Activated CD4-positive, alpha-beta T cell treated with anti-CD3 and anti-CD28 coated beads, Interleukin-2, amount 10 ng/mL, durations not matched to agents 24 days and 14 days (primary cell): ENCODE measurements at regions not wholly inside any gene's neighbourhood (a gene's known extent, or its start where the extent isn't known, plus 50 kb on each side); places are given as distances from the start of the nearest gene placed in this dataset.

Experiments used
- DNase-seq: peaks from one replicate; pipeline ENCODE4 v3.0.0; 2022
- H3K27ac Mint-ChIP-seq: one replicate; pipeline ENCODE4 v1.8.0; 2022; ENCODE audit warnings: mild to moderate bottlenecking, mixed read lengths
- H3K27me3 Mint-ChIP-seq: one replicate; pipeline ENCODE4 v1.8.0; 2022; ENCODE audit warnings: mixed read lengths
- H3K36me3 Mint-ChIP-seq: one replicate; pipeline ENCODE4 v1.8.0; 2022; ENCODE audit warnings: low read depth, mild to moderate bottlenecking, mixed read lengths
- H3K4me1 Mint-ChIP-seq: one replicate; pipeline ENCODE4 v1.8.0; 2021; ENCODE audit warnings: mixed read lengths
- H3K4me3 Mint-ChIP-seq: one replicate; pipeline ENCODE4 v1.8.0; 2022; ENCODE audit warnings: mild to moderate bottlenecking, moderate library complexity, mixed read lengths
- H3K9me3 Mint-ChIP-seq: one replicate; pipeline ENCODE4 v1.8.0; 2021; ENCODE audit warnings: mixed read lengths
- intact Hi-C: fragments of 100-400 bp; cut with micrococcal nuclease; formaldehyde crosslinking; loops from one replicate; pipeline ENCODE4 v1.15.1; 2023

- Mint-ChIP-seq H3K27ac (no peak overlapping the region), H3K4me1 (no peaks in the 10 kb centered on the region)
Observed at GRCh38 chr18:68152770-68153169, 562.1 kb downstream of the TMX3 start.

GRCh38 chr18:68150961-68151360, 563.9 kb downstream of the TMX3 start:
- Mint-ChIP-seq H3K27ac (no peak overlapping the region), H3K4me3 (no peak overlapping the region), H3K27me3 (no peaks in the 10 kb centered on the region), H3K4me1 (no peaks in the 10 kb centered on the region), H3K36me3 (no peaks in the 10 kb centered on the region), H3K9me3 (no peaks in the 10 kb centered on the region)
- intact Hi-C loops = no loop called here
- no peak for DNase-seq

More at GRCh38 chr18:68152770-68153169, 562.1 kb downstream of the TMX3 start:
- H3K36me3 Mint-ChIP-seq = no peaks in the 10 kb centered on the region
- H3K4me3 Mint-ChIP-seq = no peak overlapping the region
- intact Hi-C loops = no loop called here
- H3K9me3 Mint-ChIP-seq = no peaks in the 10 kb centered on the region
- DNase-seq = no peak
- H3K27me3 Mint-ChIP-seq = no peaks in the 10 kb centered on the region

- Mint-ChIP-seq H3K36me3 (no peaks in the 10 kb centered on the region), H3K27ac (no peak overlapping the region), H3K4me3 (no peak overlapping the region), H3K27me3 (no peaks in the 10 kb centered on the region), H3K9me3 (no peaks in the 10 kb centered on the region), H3K4me1 (no peaks in the 10 kb centered on the region)
- intact Hi-C loops = no loop called here
- DNase-seq = no peak
Observed at GRCh38 chr18:68148863-68149262, 566.0 kb downstream of the TMX3 start.

- Mint-ChIP-seq H3K9me3 (no peaks in the 10 kb centered on the region), H3K27me3 (no peaks in the 10 kb centered on the region), H3K36me3 (no peaks in the 10 kb centered on the region), H3K27ac (no peak overlapping the region), H3K4me1 (no peaks in the 10 kb centered on the region), H3K4me3 (no peak overlapping the region)
- DNase-seq = no peak
- intact Hi-C loops = no loop called here
Observed at GRCh38 chr18:68147728-68148127, 567.2 kb downstream of the TMX3 start.

GRCh38 chr18:68121826-68122225, 593.1 kb downstream of the TMX3 start:
- Mint-ChIP-seq H3K4me3 (no peak overlapping the region), H3K36me3 (no peaks in the 10 kb centered on the region), H3K4me1 (no peaks in the 10 kb centered on the region), H3K27ac (no peak overlapping the region), H3K9me3 (no peaks in the 10 kb centered on the region), H3K27me3 (no peaks in the 10 kb centered on the region)
- DNase-seq = no peak
- intact Hi-C loops = no loop called here

GRCh38 chr18:68121308-68121707, 593.6 kb downstream of the TMX3 start:
- Mint-ChIP-seq H3K36me3 (no peaks in the 10 kb centered on the region), H3K4me3 (no peak overlapping the region)
- intact Hi-C loops = no loop called here

GRCh38 chr18:68114989-68115388, 598.5 kb upstream of the DSEL start:
- no peaks in the 10 kb centered on the region for H3K27me3 Mint-ChIP-seq
- H3K36me3 Mint-ChIP-seq = no peaks in the 10 kb centered on the region
- no peaks in the 10 kb centered on the region for H3K4me1 Mint-ChIP-seq
- intact Hi-C loops = no loop called here
- H3K27ac Mint-ChIP-seq = no peak overlapping the region
- no peak overlapping the region for H3K4me3 Mint-ChIP-seq
- DNase-seq = no peak
- no peaks in the 10 kb centered on the region for H3K9me3 Mint-ChIP-seq

More at GRCh38 chr18:68121308-68121707, 593.6 kb downstream of the TMX3 start:
- no peaks in the 10 kb centered on the region for H3K9me3 Mint-ChIP-seq
- no peaks in the 10 kb centered on the region for H3K27me3 Mint-ChIP-seq
- no peak overlapping the region for H3K27ac Mint-ChIP-seq
- H3K4me1 Mint-ChIP-seq = no peaks in the 10 kb centered on the region
- DNase-seq = no peak

GRCh38 chr18:68104036-68104435, 587.5 kb upstream of the DSEL start:
- no peak overlapping the region for H3K27ac Mint-ChIP-seq
- no peaks in the 10 kb centered on the region for H3K4me1 Mint-ChIP-seq
- no peaks in the 10 kb centered on the region for H3K36me3 Mint-ChIP-seq
- no peak overlapping the region for H3K4me3 Mint-ChIP-seq
- no peak for DNase-seq
- intact Hi-C loops = no loop called here
- no peaks in the 10 kb centered on the region for H3K27me3 Mint-ChIP-seq
- H3K9me3 Mint-ChIP-seq = no peaks in the 10 kb centered on the region

GRCh38 chr18:68103561-68103960, 587.0 kb upstream of the DSEL start:
- no peak overlapping the region for H3K4me3 Mint-ChIP-seq
- no peaks in the 10 kb centered on the region for H3K4me1 Mint-ChIP-seq
- no peak overlapping the region for H3K27ac Mint-ChIP-seq
- intact Hi-C loops = no loop called here
- H3K36me3 Mint-ChIP-seq = no peaks in the 10 kb centered on the region
- no peaks in the 10 kb centered on the region for H3K9me3 Mint-ChIP-seq
- no peak for DNase-seq
- no peaks in the 10 kb centered on the region for H3K27me3 Mint-ChIP-seq

GRCh38 chr18:68102117-68102516, 585.6 kb upstream of the DSEL start:
- Mint-ChIP-seq H3K4me3 (no peak overlapping the region), H3K4me1 (no peaks in the 10 kb centered on the region), H3K9me3 (no peaks in the 10 kb centered on the region), H3K36me3 (no peaks in the 10 kb centered on the region), H3K27ac (no peak overlapping the region), H3K27me3 (no peaks in the 10 kb centered on the region)
- intact Hi-C loops = no loop called here
- DNase-seq = no peak

- Mint-ChIP-seq H3K9me3 (no peaks in the 10 kb centered on the region), H3K4me1 (no peaks in the 10 kb centered on the region), H3K36me3 (no peaks in the 10 kb centered on the region), H3K4me3 (no peak overlapping the region), H3K27ac (no peak overlapping the region), H3K27me3 (no peaks in the 10 kb centered on the region)
- DNase-seq = no peak
- intact Hi-C loops = no loop called here
Observed at GRCh38 chr18:68098655-68099054, 582.1 kb upstream of the DSEL start.

GRCh38 chr18:68086481-68086880, 570.0 kb upstream of the DSEL start:
- Mint-ChIP-seq H3K9me3 (no peaks in the 10 kb centered on the region), H3K27me3 (no peaks in the 10 kb centered on the region), H3K27ac (no peak overlapping the region), H3K36me3 (no peaks in the 10 kb centered on the region), H3K4me1 (no peaks in the 10 kb centered on the region), H3K4me3 (no peak overlapping the region)
- no peak for DNase-seq
- intact Hi-C loops = no loop called here

- Mint-ChIP-seq H3K27ac (no peak overlapping the region), H3K27me3 (no peaks in the 10 kb centered on the region), H3K9me3 (no peaks in the 10 kb centered on the region), H3K4me1 (no peaks in the 10 kb centered on the region), H3K4me3 (no peak overlapping the region), H3K36me3 (no peaks in the 10 kb centered on the region)
- no peak for DNase-seq
- intact Hi-C loops = no loop called here
Observed at GRCh38 chr18:68085251-68085650, 568.7 kb upstream of the DSEL start.

- H3K9me3 Mint-ChIP-seq = no peaks in the 10 kb centered on the region
- no peak overlapping the region for H3K27ac Mint-ChIP-seq
- intact Hi-C loops = no loop called here
- DNase-seq = no peak
- H3K36me3 Mint-ChIP-seq = no peaks in the 10 kb centered on the region
- H3K27me3 Mint-ChIP-seq = no peaks in the 10 kb centered on the region
- H3K4me3 Mint-ChIP-seq = no peak overlapping the region
- H3K4me1 Mint-ChIP-seq = no peaks in the 10 kb centered on the region
Observed at GRCh38 chr18:68083776-68084175, 567.3 kb upstream of the DSEL start.

- no peak for DNase-seq
- no peaks in the 10 kb centered on the region for H3K27me3 Mint-ChIP-seq
- no peaks in the 10 kb centered on the region for H3K4me1 Mint-ChIP-seq
- H3K36me3 Mint-ChIP-seq = no peaks in the 10 kb centered on the region
- H3K27ac Mint-ChIP-seq = no peak overlapping the region
- H3K9me3 Mint-ChIP-seq = no peaks in the 10 kb centered on the region
- no peak overlapping the region for H3K4me3 Mint-ChIP-seq
- intact Hi-C loops = no loop called here
Observed at GRCh38 chr18:68083131-68083530, 566.6 kb upstream of the DSEL start.
